ENCODE measurements at regions not wholly inside any gene's neighbourhood (a gene's known extent, or its start where the extent isn't known, plus 50 kb on each side); places are given as distances from the start of the nearest gene placed in this dataset.

GRCh38 chr10:129075508-129075907, 391.5 kb upstream of the MGMT start:
- no peak for DNase-seq (ENCODE audit: low read depth in 3 of 3, low spot score in 2 of 3)

DNA sequence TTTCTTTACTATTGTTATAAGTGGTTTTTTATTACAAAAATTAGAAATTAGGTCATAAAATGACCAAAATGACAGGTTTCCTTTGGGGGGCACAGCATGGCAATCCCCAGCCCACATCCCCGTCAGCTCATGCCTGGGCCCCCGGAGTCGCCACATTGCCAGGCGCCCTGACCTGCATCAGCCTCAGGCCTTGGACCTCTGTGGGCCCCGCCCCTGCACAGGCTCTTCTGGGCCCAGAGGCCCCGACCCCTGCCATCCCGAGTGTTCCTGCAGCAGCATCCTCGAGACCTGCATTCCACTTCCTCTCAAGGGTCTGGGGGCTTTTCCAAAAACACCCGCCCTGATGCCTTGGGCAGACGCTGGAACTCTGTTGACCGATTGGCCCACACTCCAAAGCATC, 391.1 kb upstream of the MGMT start:
- no peak for DNase-seq (ENCODE audit: low read depth in 3 of 3, low spot score in 2 of 3)

GRCh38 chr10:129078346-129078745, 388.7 kb upstream of the MGMT start:
- DNase-seq (ENCODE audit: low read depth in 3 of 3, low spot score in 2 of 3), result no peak

GRCh38 chr10:129078746-129079145, 388.3 kb upstream of the MGMT start:
- DNase-seq (ENCODE audit: low read depth in 3 of 3, low spot score in 2 of 3), result no peak

GRCh38 chr10:129079705-129080104, 387.3 kb upstream of the MGMT start:
- no peak for DNase-seq (ENCODE audit: low read depth in 3 of 3, low spot score in 2 of 3)

DNA sequence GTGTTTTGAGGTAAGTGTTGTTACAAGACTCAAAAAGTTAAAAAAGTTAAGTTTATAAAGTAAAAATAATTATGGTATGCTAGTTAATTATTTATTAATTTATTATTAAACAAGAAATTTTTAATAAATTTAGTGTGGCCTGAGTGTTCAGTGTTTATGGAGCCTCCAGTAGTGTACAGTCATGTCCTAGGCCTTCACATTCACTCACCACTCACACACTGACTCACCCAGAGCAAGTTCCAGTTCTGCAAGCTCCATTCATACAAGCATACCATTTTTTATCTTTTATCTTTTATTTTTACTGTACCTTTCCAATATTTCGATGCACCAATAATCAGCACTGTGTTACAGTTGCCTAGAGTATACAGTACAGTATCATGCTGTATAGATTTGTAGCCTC, 381.2 kb upstream of the MGMT start:
- no peak for DNase-seq (ENCODE audit: low read depth in 3 of 3, low spot score in 2 of 3)

GRCh38 chr10:129089341-129089740, 377.7 kb upstream of the MGMT start:
- DNase-seq (ENCODE audit: low read depth in 3 of 3, low spot score in 2 of 3), result no peak

DNA sequence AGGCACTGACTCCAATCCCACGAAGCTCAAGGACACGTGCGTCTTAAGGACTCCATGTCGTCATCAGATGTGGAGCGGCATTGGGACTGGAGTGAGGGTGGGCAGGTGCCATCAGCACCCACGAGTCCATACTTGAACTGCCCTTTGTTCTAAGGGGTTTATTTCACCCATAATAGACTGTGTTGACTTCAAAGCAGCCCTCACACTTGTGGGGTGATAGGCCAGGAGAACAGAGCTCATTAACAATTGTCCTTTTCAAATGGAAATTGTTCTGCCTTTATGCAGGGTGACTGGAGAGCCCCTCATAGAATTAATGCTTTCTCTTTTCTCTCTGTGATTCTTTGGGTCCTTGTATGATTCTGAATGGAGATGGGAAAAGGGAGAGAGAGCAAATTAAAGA, 376.9 kb upstream of the MGMT start:
- DNase-seq (ENCODE audit: low read depth in 3 of 3, low spot score in 2 of 3), result no peak

DNA sequence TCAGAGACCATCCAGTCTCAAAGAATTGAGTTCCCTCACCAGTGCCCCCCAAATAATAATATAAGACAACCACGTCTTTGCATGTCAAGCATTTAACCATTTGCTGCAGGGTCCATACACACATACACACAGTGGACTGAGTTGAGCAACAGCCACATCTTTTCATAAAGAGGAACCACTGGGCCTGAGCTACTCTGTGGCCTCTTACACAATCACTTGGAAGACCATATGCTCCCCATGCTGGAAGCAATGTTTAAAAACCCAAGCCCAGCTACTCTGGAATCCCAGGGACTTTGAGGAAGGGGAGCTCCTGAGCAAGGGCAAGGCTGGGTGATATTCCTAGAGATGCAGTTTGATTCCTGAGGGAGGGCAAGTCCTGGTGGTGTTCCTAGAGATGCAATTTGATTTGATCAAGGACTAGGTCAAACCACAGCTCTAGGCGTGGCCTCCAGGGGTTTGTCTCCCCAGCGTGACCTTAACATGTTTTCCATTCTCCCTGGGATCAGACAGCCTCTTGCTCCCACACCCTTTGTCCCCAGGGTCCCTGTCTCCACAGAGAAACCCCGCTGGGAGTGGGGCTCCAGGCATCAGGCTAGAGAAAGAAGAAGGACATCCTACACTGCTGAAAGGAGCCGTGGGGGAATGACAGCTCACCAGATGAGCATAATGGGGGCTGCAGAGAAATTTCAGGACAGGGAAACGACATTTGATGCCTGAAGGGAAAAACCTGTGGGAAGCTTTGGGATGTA, 376.2 kb upstream of the MGMT start:
- DNase-seq (ENCODE audit: low read depth in 3 of 3, low spot score in 2 of 3), result no peak

GRCh38 chr10:129093641-129094040, 373.4 kb upstream of the MGMT start:
- no peak for DNase-seq (ENCODE audit: low read depth in 3 of 3, low spot score in 2 of 3)

GRCh38 chr10:129094233-129094632, 372.8 kb upstream of the MGMT start:
- DNase-seq (ENCODE audit: low read depth in 3 of 3, low spot score in 2 of 3), result no peak

GRCh38 chr10:129094861-129095260, 372.2 kb upstream of the MGMT start:
- DNase-seq (ENCODE audit: low read depth in 3 of 3, low spot score in 2 of 3), result no peak

- no peak for DNase-seq (ENCODE audit: low read depth in 3 of 3, low spot score in 2 of 3)
Observed at GRCh38 chr10:129095680-129096064, 371.4 kb upstream of the MGMT start.

DNA sequence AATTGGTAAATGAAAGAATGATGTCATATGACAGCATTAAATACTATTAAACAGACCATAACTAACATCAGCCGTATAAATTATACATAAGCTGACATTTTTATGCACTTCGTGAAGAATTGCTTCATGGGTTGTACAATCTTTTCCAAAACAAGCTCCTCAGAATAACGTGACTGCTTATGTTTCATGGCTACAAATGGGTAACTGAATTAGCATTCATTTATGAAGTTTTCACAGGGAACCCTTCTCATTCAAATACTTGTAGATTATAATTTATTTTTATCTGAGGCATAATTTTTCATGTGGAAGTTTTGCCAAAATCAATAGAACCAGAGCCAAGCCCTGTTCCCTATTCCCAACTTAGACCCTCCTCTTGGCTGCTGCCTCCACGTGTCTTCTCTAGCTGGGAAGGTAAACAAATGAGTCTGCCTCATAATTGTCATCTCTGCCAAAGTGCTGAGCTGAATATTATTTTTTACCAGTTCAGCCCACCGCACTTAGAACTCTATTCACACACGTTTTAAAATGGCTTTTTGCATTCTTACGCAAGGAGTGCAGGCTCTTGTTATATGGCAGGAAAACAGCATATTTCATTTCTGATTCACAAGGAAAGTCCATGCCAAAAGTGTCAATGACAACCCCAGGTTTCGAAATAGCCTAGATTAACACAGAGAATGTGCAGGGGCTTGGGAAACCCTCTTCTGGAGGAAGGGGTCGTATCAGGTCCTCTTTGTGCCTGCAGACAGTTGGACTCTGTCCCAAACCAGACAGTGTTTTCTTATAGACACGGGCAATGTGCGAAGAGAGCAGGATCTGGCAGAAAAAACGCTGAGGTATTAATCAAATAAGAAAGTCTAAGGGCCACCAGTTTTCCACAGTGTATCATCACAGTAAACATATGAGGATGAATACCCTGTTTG, 370.7 kb upstream of the MGMT start:
- peak in 1 of 3 donors; percentile 27 for DNase-seq (ENCODE audit: low read depth in 3 of 3, low spot score in 2 of 3)

- DNase-seq (ENCODE audit: low read depth in 3 of 3, low spot score in 2 of 3), result no peak
Observed at GRCh38 chr10:129097776-129098330, 369.2 kb upstream of the MGMT start.

DNA sequence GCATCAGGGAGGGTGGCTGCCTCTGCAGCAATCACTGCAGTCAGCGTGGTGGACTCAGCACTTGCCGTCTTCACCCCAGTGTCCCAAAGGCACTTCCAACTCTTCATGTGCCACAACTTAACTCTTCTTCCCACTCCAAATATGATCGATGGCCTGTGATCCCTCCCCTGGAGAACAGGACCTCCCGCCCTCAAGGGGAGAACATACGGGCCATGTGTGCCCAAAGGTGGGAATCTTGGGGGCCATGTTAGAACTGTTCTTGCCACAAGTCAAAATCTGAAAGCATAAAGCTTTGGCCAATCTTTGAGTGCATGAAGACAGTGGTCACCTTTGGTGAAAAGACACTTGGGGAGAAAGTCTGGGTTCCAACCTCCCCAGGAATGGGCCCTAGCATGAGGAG, 368.5 kb upstream of the MGMT start:
- no peak for DNase-seq (ENCODE audit: low read depth in 3 of 3, low spot score in 2 of 3)

DNA sequence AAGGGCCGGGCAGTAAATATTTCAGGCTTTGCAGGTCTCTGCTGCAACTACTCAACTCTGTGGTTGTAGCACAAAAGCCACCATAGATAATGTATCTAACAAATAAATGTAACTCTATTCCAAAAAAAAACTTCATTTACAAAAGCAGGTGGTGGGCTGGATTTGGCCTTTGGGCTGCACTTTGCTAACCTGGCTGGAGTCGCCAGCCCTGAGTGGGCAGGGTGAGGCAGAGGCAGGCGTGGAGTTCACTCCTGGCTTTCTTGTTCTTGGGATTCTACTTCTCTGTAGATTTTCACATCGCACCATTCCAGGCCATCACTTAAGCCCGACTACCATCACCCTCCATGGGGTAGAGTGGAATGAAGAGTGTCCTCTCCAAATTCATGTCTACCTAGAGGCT, 367.6 kb upstream of the MGMT start:
- DNase-seq (ENCODE audit: low read depth in 3 of 3, low spot score in 2 of 3), result no peak

- no peak for DNase-seq (ENCODE audit: low read depth in 3 of 3, low spot score in 2 of 3)
Observed at GRCh38 chr10:129099992-129100391, 367.0 kb upstream of the MGMT start.

DNA sequence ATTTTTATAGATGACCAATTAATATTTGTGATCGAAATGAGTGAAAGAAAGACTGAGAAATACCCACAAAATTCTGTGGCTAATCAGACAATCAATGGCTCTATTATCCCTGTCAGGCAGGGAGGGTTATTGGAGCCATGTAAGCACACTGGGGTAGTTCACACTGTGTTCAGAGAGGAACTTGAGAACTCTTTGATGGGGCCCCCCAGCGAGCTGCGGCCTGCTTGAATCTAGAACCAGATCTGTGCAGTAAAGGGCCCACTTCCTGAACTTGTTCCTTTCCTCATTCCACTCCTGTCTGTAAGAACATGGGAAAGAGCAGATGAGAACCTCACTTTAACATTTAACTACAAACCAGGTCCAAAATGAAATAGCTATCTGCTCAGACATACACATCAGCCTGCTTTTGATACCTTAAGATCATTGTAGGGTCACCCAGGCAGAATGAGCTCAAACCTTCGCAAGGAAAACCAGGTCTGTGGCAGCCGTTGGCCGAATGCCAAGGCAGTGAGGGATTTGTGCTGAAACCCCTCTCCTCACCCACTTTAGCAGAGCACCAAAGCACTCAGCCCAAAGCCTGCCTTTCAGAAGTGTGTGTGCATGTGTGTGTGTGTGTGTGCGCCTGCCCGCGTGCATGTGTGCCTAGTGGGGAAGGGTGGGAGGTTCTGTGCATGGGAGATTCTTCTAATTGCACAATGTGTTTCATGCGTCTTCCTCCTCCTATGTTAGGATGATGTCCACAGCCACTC, 365.6 kb upstream of the MGMT start:
- no peak for DNase-seq (ENCODE audit: low read depth in 3 of 3, low spot score in 2 of 3)

- DNase-seq (ENCODE audit: low read depth in 3 of 3, low spot score in 2 of 3), result no peak
Observed at GRCh38 chr10:129102906-129103693, 363.9 kb upstream of the MGMT start.

Measured in right renal cortex interstitium (tissue), 3 donors.